Astrocyte (in vitro differentiated cells and primary cell): ENCODE measurements at regions not wholly inside any gene's neighbourhood (a gene's known extent, or its start where the extent isn't known, plus 50 kb on each side); places are given as distances from the start of the nearest gene placed in this dataset.

Source experiments
- DNase-seq: peaks from one replicate; pipeline ENCODE4 v3.0.0-alpha.2; 2010; ENCODE audit warnings: low read depth
- FAIRE-seq: peaks from 2 replicates; lab custom pipeline; 2011; peaks lifted over from hg19 to GRCh38; lab: Jason Lieb, UNC
- H2AFZ ChIP-seq: 2 replicates; pipeline ENCODE4 v1.6.0; 2012; ENCODE audit warnings: low read depth, low read length, inconsistent platforms
- H3K27ac ChIP-seq: 2 replicates; pipeline ENCODE4 v1.5.1; 2011; ENCODE audit warnings: low read depth, low read length, inconsistent platforms
- H3K27me3 ChIP-seq: 2 replicates; pipeline ENCODE4 v1.6.0; 2011; ENCODE audit warnings: low read length, inconsistent platforms; ENCODE audit not compliant: insufficient read depth
- H3K36me3 ChIP-seq: 2 replicates; pipeline ENCODE4 v1.5.1; 2011; ENCODE audit warnings: low read length, inconsistent platforms; ENCODE audit not compliant: insufficient read depth
- H3K4me1 ChIP-seq: 2 replicates; pipeline ENCODE4 v1.5.1; 2011; ENCODE audit warnings: low read length, inconsistent platforms; ENCODE audit not compliant: insufficient read depth
- H3K4me2 ChIP-seq: 2 replicates; pipeline ENCODE4 v1.6.0; 2012; ENCODE audit warnings: low read length, inconsistent platforms
- H3K4me3 ChIP-seq: 2 replicates; pipeline ENCODE4 v1.5.1; 2011; ENCODE audit warnings: low read depth, mild to moderate bottlenecking, low read length, inconsistent platforms; ENCODE audit not compliant: insufficient read depth
- H3K79me2 ChIP-seq: 2 replicates; pipeline ENCODE4 v1.6.0; 2012; ENCODE audit warnings: mild to moderate bottlenecking, low read length, inconsistent platforms; ENCODE audit not compliant: insufficient read depth
- H3K9ac ChIP-seq: 2 replicates; pipeline ENCODE4 v1.6.0; 2012; ENCODE audit warnings: mild to moderate bottlenecking, low read length, inconsistent platforms
- H3K9me3 ChIP-seq: 2 replicates; pipeline ENCODE4 v1.5.1; 2012; ENCODE audit warnings: low read depth, mild to moderate bottlenecking, low read length, inconsistent platforms; ENCODE audit not compliant: insufficient read depth
- H4K20me1 ChIP-seq: 2 replicates; pipeline ENCODE4 v1.6.0; 2012; ENCODE audit warnings: low read length, inconsistent platforms; ENCODE audit not compliant: insufficient read depth
- H3K27ac Mint-ChIP-seq: one replicate; pipeline ENCODE4 v1.8.0; 2021; ENCODE audit warnings: mild to moderate bottlenecking, mixed read lengths; ENCODE audit not compliant: unreplicated experiment
- H3K27me3 Mint-ChIP-seq: one replicate; pipeline ENCODE4 v1.8.0; 2021; ENCODE audit warnings: low read depth, mixed read lengths; ENCODE audit not compliant: unreplicated experiment
- H3K36me3 Mint-ChIP-seq: one replicate; pipeline ENCODE4 v1.8.0; 2021; ENCODE audit warnings: low read depth, mixed read lengths; ENCODE audit not compliant: unreplicated experiment
- H3K4me1 Mint-ChIP-seq: one replicate; pipeline ENCODE4 v1.8.0; 2021; ENCODE audit warnings: low read depth, mixed read lengths; ENCODE audit not compliant: unreplicated experiment
- H3K4me3 Mint-ChIP-seq: one replicate; pipeline ENCODE4 v1.8.0; 2021; ENCODE audit warnings: mild to moderate bottlenecking, moderate library complexity, mixed read lengths; ENCODE audit not compliant: unreplicated experiment
- H3K9me3 Mint-ChIP-seq: one replicate; pipeline ENCODE4 v1.8.0; 2021; ENCODE audit warnings: mild to moderate bottlenecking, mixed read lengths; ENCODE audit not compliant: unreplicated experiment
- CTCF ChIP-seq: IDR thresholded peaks from 2 replicates; pipeline ENCODE4 v1.5.1; 2011; ENCODE audit warnings: low read depth, mild to moderate bottlenecking, inconsistent platforms, low read length, moderate library complexity; ENCODE audit not compliant: insufficient read depth
- EZH2 ChIP-seq: IDR thresholded peaks from 2 replicates; pipeline ENCODE4 v1.6.1; 2012; ENCODE audit warnings: mild to moderate bottlenecking, low read length, inconsistent platforms; ENCODE audit not compliant: insufficient read depth

GRCh38 chr4:8765631-8766590 is 105.7 kb downstream of the HMX1 start:
- no peaks in the 10 kb centered on the region for H3K36me3 ChIP-seq
- Mint-ChIP-seq H3K4me1 (peaks cover 2% of the 10 kb centered on the region), H3K36me3 (no peaks in the 10 kb centered on the region), H3K4me3 (no peak overlapping the region), H3K27me3 (peaks cover 37% of the 10 kb centered on the region), H3K9me3 (no peaks in the 10 kb centered on the region), H3K27ac (no peak overlapping the region)
- H3K9me3 ChIP-seq, result no peaks in the 10 kb centered on the region
- no peaks in the 10 kb centered on the region for H3K27me3 ChIP-seq
- H2AFZ ChIP-seq, result no peak overlapping the region
- no peak overlapping the region for H3K9ac ChIP-seq
- no peaks in the 10 kb centered on the region for H4K20me1 ChIP-seq
- no peak for FAIRE-seq
- H3K4me1 ChIP-seq, result no peaks in the 10 kb centered on the region
- no peak overlapping the region for H3K4me2 ChIP-seq
- no peak overlapping the region for H3K27ac ChIP-seq
- TF ChIP-seq EZH2, result no peak
- no peak for TF ChIP-seq CTCF
- H3K79me2 ChIP-seq, result no peaks in the 10 kb centered on the region
- DNase-seq, result no peak
- no peak overlapping the region for H3K4me3 ChIP-seq

- H3K27me3 Mint-ChIP-seq, result peaks cover 40% of the 10 kb centered on the region
- Histone ChIP-seq H4K20me1 (no peaks in the 10 kb centered on the region), H3K9me3 (no peaks in the 10 kb centered on the region), H3K9ac (no peak overlapping the region), H3K36me3 (no peaks in the 10 kb centered on the region), H2AFZ (no peak overlapping the region), H3K79me2 (no peaks in the 10 kb centered on the region), H3K27me3 (no peaks in the 10 kb centered on the region), H3K4me3 (no peak overlapping the region), H3K4me1 (no peaks in the 10 kb centered on the region), H3K4me2 (no peak overlapping the region), H3K27ac (no peak overlapping the region)
- H3K27ac Mint-ChIP-seq, result no peak overlapping the region
- no peak for DNase-seq
- H3K36me3 Mint-ChIP-seq, result no peaks in the 10 kb centered on the region
- no peaks in the 10 kb centered on the region for H3K4me1 Mint-ChIP-seq
- no peak for FAIRE-seq
- no peaks in the 10 kb centered on the region for H3K9me3 Mint-ChIP-seq
- no peak for TF ChIP-seq EZH2
- no peak for TF ChIP-seq CTCF
- H3K4me3 Mint-ChIP-seq, result no peak overlapping the region
These were observed 106.6 kb downstream of the HMX1 start for GRCh38 chr4:8765084-8765483.
